Neural cell (in vitro differentiated cells): ENCODE measurements at regions not wholly inside any gene's neighbourhood (a gene's known extent, or its start where the extent isn't known, plus 50 kb on each side); places are given as distances from the start of the nearest gene placed in this dataset.

Experiments
- MXI1 ChIP-seq: fragments of 450-650 bp; conservative IDR thresholded peaks from 2 replicates; pipeline ENCODE4 v1.6.1; 2014; ENCODE audit warnings: antibody characterized with exemption, mild to moderate bottlenecking; ENCODE audit not compliant: poor library complexity, severe bottlenecking
- POLR2AphosphoS5 ChIP-seq: IDR thresholded peaks from 2 replicates; pipeline ENCODE4 v1.6.1; 2012
- RAD21 ChIP-seq: fragments of 450-650 bp; conservative IDR thresholded peaks from 2 replicates; pipeline ENCODE4 v1.6.1; 2014; ENCODE audit warnings: antibody characterized with exemption, mild to moderate bottlenecking, moderate library complexity
- REST ChIP-seq: IDR thresholded peaks from 2 replicates; pipeline ENCODE4 v1.6.1; 2012; ENCODE audit warnings: borderline replicate concordance
- TF ChIP-seq, protein P1 (sequence below): fragments of 450-650 bp; IDR thresholded peaks from 2 replicates; pipeline ENCODE4 v1.5.1; 2014; ENCODE audit warnings: antibody characterized with exemption, mild to moderate bottlenecking, moderate library complexity; ENCODE audit not compliant: poor library complexity, severe bottlenecking

DNA sequence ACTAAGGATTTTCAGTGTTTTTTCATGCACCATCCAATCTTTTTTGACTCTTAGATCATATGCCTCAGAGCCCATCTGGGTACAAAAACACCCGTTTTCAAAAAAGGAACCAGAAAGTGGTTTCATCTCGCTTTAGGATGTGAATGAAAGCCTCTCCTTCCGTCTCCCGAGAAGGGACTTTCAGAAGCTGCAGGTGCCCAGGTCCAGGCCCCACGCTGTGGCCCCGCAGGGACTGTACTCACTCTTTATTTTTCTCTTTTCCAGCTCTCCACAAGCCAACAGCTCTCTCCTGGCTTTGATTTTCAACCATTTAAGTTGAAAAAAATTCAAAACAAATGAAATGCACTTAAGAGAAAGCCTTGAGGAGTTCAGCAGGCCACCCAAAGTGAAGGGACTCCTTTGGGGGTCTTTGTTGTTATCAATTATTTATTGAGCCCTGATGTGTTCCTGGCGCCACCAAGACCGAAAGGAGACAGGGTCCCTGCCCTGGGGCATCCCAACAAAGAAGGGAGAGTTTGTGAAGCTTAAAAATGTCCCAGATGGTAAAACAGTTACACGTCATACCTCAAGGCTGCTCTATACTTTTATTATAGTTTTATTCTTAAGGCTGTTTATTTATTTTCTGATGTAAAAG is 467.3 kb downstream of the PREX1 start:
- TF ChIP-seq POLR2AphosphoS5 (no peak), REST (no peak), MXI1 (no peak), RAD21 (no peak)
- TF ChIP-seq, protein P1, sequence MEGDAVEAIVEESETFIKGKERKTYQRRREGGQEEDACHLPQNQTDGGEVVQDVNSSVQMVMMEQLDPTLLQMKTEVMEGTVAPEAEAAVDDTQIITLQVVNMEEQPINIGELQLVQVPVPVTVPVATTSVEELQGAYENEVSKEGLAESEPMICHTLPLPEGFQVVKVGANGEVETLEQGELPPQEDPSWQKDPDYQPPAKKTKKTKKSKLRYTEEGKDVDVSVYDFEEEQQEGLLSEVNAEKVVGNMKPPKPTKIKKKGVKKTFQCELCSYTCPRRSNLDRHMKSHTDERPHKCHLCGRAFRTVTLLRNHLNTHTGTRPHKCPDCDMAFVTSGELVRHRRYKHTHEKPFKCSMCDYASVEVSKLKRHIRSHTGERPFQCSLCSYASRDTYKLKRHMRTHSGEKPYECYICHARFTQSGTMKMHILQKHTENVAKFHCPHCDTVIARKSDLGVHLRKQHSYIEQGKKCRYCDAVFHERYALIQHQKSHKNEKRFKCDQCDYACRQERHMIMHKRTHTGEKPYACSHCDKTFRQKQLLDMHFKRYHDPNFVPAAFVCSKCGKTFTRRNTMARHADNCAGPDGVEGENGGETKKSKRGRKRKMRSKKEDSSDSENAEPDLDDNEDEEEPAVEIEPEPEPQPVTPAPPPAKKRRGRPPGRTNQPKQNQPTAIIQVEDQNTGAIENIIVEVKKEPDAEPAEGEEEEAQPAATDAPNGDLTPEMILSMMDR: no peak
